ENCODE measurements at regions not wholly inside any gene's neighbourhood (a gene's known extent, or its start where the extent isn't known, plus 50 kb on each side); places are given as distances from the start of the nearest gene placed in this dataset.

GRCh38 chr4:19293781-19294180 is 957.9 kb upstream of the SLIT2 start:
- TF ChIP-seq CTCF (conservative IDR thresholded peaks at IDR 0.05) (no peak), EZH2 (IDR thresholded peaks at IDR 0.05; ENCODE audit: low read depth) (no peak)

Measured in PC-9 (cell line).